Fibroblast of lung (primary cell): ENCODE measurements at regions not wholly inside any gene's neighbourhood (a gene's known extent, or its start where the extent isn't known, plus 50 kb on each side); places are given as distances from the start of the nearest gene placed in this dataset.

Experiments
- EZH2 ChIP-seq: IDR thresholded peaks from 2 replicates; pipeline ENCODE4 v1.5.1; 2012; ENCODE audit warnings: low read length, control low read depth, mild to moderate bottlenecking; ENCODE audit errors: missing control alignments
- TF ChIP-seq, protein P1 (sequence below), 2 donors: IDR thresholded peaks in 1 of 2; conservative IDR thresholded peaks in 1 of 2; 1 replicate in 1 of 2; 2 replicates in 1 of 2; pipeline ENCODE4 v1.5.1; 2011 to 2012; ENCODE audit warnings: low read length in 2 of 2, control low read depth in 1 of 2, inconsistent platforms in 1 of 2, low read depth in 1 of 2, mild to moderate bottlenecking in 1 of 2

DNA sequence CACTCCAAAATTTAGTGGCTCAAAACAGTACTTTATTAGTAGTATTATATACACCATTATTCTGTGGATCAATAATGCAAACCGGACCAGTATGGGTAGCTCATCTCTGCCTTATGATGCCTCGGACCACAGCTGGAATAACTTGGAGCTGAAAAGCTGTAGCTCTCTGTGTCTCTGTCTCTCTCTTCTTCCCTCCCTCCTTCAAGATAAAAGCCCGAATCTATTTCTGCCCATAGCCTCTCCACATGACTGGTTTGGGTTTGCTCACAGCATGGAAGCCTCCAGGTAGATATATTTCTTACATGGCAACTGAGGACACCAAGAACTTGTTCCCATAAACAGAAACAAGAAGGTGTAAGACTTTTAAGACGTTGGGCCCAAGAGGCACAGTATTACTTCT, 147.5 kb upstream of the TBCA start:
- no peak for TF ChIP-seq EZH2
- TF ChIP-seq, protein P1, sequence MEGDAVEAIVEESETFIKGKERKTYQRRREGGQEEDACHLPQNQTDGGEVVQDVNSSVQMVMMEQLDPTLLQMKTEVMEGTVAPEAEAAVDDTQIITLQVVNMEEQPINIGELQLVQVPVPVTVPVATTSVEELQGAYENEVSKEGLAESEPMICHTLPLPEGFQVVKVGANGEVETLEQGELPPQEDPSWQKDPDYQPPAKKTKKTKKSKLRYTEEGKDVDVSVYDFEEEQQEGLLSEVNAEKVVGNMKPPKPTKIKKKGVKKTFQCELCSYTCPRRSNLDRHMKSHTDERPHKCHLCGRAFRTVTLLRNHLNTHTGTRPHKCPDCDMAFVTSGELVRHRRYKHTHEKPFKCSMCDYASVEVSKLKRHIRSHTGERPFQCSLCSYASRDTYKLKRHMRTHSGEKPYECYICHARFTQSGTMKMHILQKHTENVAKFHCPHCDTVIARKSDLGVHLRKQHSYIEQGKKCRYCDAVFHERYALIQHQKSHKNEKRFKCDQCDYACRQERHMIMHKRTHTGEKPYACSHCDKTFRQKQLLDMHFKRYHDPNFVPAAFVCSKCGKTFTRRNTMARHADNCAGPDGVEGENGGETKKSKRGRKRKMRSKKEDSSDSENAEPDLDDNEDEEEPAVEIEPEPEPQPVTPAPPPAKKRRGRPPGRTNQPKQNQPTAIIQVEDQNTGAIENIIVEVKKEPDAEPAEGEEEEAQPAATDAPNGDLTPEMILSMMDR (conservative IDR thresholded peaks at IDR 0.05 in 1 of 2, IDR thresholded peaks at IDR 0.05 in 1 of 2; ENCODE audit: low read depth in 1 of 2, low read length in 2 of 2) = no peak
